Cardiac fibroblast (primary cell): ENCODE measurements at regions not wholly inside any gene's neighbourhood (a gene's known extent, or its start where the extent isn't known, plus 50 kb on each side); places are given as distances from the start of the nearest gene placed in this dataset.

Experiments used
- DNase-seq, 2 donors: peaks; one replicate each; pipeline versions ENCODE4 v3.0.0 to v3.0.0-alpha.2; 2010; ENCODE audit warnings: low read depth in 2 of 2
- H3K4me3 ChIP-seq, 2 donors: replicated peaks in 1 of 2; 1 replicate in 1 of 2; 2 replicates in 1 of 2; pipeline ENCODE4 v1.5.1; 2011; ENCODE audit warnings: low read depth in 2 of 2, low read length in 2 of 2, mild to moderate bottlenecking in 2 of 2, moderate library complexity in 1 of 2
- TF ChIP-seq, protein P1 (sequence below): IDR thresholded peaks from one replicate; pipeline ENCODE4 v1.5.1; 2011; ENCODE audit warnings: low read depth, mild to moderate bottlenecking, low read length, inconsistent platforms

DNA sequence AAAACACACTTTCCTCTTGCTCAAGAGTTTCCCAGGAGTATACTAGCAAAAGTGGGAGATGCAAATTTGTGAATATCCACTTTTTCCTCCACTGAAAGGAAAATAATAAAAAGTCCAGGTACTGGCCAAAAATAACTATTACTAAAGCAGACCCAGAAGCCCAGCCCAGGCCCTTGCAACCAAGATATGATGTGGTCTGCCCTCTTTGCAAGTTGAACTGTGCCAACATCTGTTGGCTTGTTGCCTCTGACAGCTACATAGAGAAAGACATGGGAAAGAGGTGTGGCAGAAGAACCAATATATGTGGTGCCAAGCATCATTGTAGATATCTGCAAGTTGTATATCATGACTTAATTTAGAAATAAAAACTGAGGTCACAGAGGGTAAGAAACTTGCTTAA, 78.4 kb upstream of the JAG1 start:
- no peak overlapping the region for H3K4me3 ChIP-seq
- TF ChIP-seq, protein P1, sequence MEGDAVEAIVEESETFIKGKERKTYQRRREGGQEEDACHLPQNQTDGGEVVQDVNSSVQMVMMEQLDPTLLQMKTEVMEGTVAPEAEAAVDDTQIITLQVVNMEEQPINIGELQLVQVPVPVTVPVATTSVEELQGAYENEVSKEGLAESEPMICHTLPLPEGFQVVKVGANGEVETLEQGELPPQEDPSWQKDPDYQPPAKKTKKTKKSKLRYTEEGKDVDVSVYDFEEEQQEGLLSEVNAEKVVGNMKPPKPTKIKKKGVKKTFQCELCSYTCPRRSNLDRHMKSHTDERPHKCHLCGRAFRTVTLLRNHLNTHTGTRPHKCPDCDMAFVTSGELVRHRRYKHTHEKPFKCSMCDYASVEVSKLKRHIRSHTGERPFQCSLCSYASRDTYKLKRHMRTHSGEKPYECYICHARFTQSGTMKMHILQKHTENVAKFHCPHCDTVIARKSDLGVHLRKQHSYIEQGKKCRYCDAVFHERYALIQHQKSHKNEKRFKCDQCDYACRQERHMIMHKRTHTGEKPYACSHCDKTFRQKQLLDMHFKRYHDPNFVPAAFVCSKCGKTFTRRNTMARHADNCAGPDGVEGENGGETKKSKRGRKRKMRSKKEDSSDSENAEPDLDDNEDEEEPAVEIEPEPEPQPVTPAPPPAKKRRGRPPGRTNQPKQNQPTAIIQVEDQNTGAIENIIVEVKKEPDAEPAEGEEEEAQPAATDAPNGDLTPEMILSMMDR = no peak
- no peak for DNase-seq

DNA sequence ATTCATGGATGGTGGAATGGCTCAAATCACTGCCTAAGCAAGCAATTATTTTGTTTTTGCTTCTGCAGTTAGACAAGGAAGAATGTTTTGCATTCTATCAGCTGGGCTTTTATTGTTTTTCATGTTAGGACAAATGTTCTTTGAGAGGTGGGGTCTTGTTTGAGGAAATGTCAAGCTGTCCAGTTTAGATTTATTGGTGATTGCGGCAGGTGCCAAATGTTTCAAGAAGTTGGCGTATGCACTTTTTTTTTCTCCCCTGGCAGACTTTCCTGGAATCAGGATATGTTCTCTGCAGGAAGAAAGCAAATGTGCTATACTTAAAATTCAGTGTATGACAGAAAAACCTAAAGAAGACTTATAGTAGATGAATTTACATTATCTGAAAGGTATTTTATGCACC, 81.0 kb upstream of the JAG1 start:
- no peak overlapping the region for H3K4me3 ChIP-seq
- TF ChIP-seq, protein P1 = no peak
- DNase-seq = no peak

DNA sequence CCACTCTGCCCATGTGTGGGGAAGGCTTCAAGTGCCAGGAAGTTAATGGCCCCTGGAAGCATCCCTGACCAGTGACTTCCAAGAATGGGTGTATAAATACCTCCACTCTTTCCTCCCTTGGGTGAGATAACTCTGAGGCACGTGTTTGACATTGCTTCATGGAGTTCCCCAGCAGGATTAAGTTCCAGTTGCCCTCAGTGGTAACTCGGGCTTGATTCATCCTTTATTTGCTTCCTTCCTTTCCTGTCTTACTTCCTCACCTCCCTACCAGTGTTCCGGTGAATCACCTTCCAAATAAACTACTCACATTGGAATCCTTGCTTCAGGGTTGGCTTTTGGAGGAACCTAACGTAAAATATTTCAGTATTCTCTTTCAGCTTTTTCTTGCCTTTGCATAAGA, 84.6 kb upstream of the JAG1 start:
- peak in 1 of 2 donors; percentile 73 for DNase-seq

DNA sequence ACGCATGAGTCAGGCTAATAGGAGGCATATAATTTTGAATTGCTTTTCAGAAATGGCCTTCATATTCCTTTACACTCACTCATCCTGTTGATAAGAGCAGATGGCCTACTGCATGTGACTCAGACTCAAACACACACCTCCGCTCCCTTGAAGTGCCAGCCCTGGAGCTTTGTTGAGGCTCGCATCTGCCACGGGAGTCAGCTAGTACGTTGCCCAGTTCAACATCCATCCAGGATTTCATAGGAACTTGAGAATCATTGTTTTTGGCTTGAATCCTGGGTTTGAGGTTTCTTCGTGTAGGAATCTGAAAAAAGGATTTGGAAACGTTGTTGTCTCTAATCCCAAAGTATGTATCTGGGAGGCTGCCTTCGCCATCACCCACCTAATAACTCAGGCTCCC, 87.4 kb upstream of the JAG1 start:
- DNase-seq = peak; percentile 76 to 92
- TF ChIP-seq, protein P1 = no peak
- H3K4me3 ChIP-seq = no peak overlapping the region

More for the DNA sequence above, 84.6 kb upstream of the JAG1 start:
- TF ChIP-seq, protein P1 = no peak
- no peak overlapping the region for H3K4me3 ChIP-seq

DNA sequence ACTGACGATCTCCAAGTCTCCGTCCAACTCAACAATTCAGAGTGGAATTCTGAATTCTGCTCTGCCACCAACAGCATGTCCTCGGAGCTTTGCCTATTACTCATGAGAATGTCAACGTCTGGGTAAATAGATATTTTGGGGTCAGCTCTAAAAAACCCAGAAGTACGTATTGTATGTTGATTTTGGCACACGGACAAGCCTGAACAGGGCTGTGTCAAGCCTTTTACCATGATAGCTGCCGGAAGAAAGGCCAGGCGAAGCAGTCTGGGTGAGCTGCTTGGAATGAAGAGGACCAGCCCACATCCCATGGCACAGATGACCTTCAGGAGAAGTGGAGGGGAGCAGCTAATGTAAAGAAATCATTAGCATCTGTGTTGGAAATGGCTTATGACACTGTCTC, 88.0 kb upstream of the JAG1 start:
- TF ChIP-seq, protein P1 = no peak
- no peak overlapping the region for H3K4me3 ChIP-seq
- peak; percentile 75 to 92 for DNase-seq

DNA sequence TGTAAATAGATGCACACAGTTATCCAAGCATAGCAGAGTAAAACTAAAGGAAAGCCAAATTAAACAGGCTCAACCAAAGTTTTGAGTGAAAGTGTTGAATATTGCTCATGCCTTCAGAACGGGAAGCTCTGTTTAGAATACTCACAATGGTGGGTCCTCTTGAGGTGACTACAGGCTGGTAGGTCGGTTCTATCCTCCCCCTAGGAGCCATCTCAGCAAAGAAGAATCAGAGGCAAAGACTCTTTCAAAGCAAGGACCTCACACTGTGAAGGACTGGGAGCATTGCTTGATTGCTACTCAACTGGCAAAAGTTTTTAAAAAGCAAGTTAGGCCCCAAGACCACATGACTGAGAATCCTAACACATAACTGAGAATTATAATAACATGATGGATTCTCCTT, 88.4 kb upstream of the JAG1 start:
- no peak overlapping the region for H3K4me3 ChIP-seq
- TF ChIP-seq, protein P1 = no peak
- DNase-seq = no peak

DNA sequence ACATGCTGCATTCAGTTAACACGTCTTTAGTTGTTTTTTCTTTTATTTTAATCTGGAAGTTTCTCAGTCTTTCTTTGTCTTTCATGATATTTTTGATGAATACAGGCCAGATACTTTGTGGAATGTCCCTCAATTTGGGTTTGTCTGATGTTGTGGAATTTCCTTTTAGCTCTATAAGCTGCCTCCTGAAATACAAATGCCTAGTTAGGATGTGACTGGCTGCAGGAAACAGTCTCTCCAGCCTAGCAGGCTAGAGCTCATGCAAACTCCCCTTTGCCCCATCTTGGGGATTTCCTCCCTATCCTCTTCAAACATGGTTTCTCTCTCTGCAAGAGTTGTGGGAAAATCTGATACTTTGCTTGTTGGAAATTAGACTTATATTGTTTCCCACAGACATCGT, 89.3 kb upstream of the JAG1 start:
- peak; percentile 36 to 37 for DNase-seq
- TF ChIP-seq, protein P1 = no peak
- no peak overlapping the region for H3K4me3 ChIP-seq
